ENCODE measurements at regions not wholly inside any gene's neighbourhood (a gene's known extent, or its start where the extent isn't known, plus 50 kb on each side); places are given as distances from the start of the nearest gene placed in this dataset.

GRCh38 chr15:100785181-100786138 lies 94.2 kb upstream of the ALDH1A3 start:
- DNase-seq: no peak

- DNase-seq: no peak
Measured at GRCh38 chr15:100786139-100786531, 93.5 kb upstream of the ALDH1A3 start.

GRCh38 chr15:100786901-100787566 lies 92.6 kb upstream of the ALDH1A3 start:
- no peak for DNase-seq

GRCh38 chr15:100787567-100788417 lies 91.8 kb upstream of the ALDH1A3 start:
- DNase-seq: no peak

GRCh38 chr15:100788418-100789105 lies 91.1 kb upstream of the ALDH1A3 start:
- no peak for DNase-seq

- no peak for DNase-seq
Measured at GRCh38 chr15:100790786-100791265, 88.8 kb upstream of the ALDH1A3 start.

- DNase-seq: no peak
Measured at GRCh38 chr15:100794008-100794407, 85.6 kb upstream of the ALDH1A3 start.

- no peak for DNase-seq
Measured at GRCh38 chr15:100801256-100801900, 78.3 kb upstream of the ALDH1A3 start.

- no peak for DNase-seq
Measured at GRCh38 chr15:100802421-100803170, 77.0 kb upstream of the ALDH1A3 start.

GRCh38 chr15:100803171-100803440 lies 76.5 kb upstream of the ALDH1A3 start:
- DNase-seq: no peak

GRCh38 chr15:100806157-100806556 lies 73.5 kb upstream of the ALDH1A3 start:
- no peak for DNase-seq

- DNase-seq: no peak
Measured at GRCh38 chr15:100807028-100807427, 72.6 kb upstream of the ALDH1A3 start.

- no peak for DNase-seq
Measured at GRCh38 chr15:100808691-100809090, 70.9 kb upstream of the ALDH1A3 start.

- no peak for DNase-seq
Measured at GRCh38 chr15:100809151-100809550, 70.5 kb upstream of the ALDH1A3 start.

- DNase-seq: no peak
Measured at GRCh38 chr15:100809587-100809986, 70.0 kb upstream of the ALDH1A3 start.

- no peak for DNase-seq
Measured at GRCh38 chr15:100810229-100810628, 69.4 kb upstream of the ALDH1A3 start.

- DNase-seq: no peak
Measured at GRCh38 chr15:100810831-100811230, 68.8 kb upstream of the ALDH1A3 start.

GRCh38 chr15:100812802-100813201 lies 66.8 kb upstream of the ALDH1A3 start:
- no peak for DNase-seq

GRCh38 chr15:100818927-100819326 lies 60.7 kb upstream of the ALDH1A3 start:
- DNase-seq: no peak

GRCh38 chr15:100820528-100820927 lies 59.1 kb upstream of the ALDH1A3 start:
- DNase-seq: no peak

GRCh38 chr15:100821327-100821726 lies 58.3 kb upstream of the ALDH1A3 start:
- DNase-seq: no peak
